Pancreas (tissue), 10 donors: ENCODE measurements at regions not wholly inside any gene's neighbourhood (a gene's known extent, or its start where the extent isn't known, plus 50 kb on each side); places are given as distances from the start of the nearest gene placed in this dataset.
A peak's percentile ranks its signal among the peaks of the same experiment; 100 is the strongest.

Source experiments
- ATAC-seq, 4 donors: fragments of 200-7000 bp; cut with Tn5 transposase; one replicate each; pipeline versions ENCODE4 v1.8.0 to v1.9.1; 2020; ENCODE audit warnings: mild to moderate bottlenecking in 4 of 4, moderate library complexity in 4 of 4
- DNase-seq, 6 donors: peaks; one replicate each; pipeline ENCODE4 v3.0.0-alpha.2; 2020
- FAIRE-seq: peaks from 2 replicates; lab custom pipeline; 2012; peaks lifted over from hg19 to GRCh38; lab: Jason Lieb, UNC
- H3K27ac ChIP-seq, 4 donors: fragments of 200-600 bp; sonication (generic); 1 replicate in 3 of 4; 2 replicates in 1 of 4; pipeline versions ENCODE4 v1.5.0 to v1.8.0; 2020
- H3K27me3 ChIP-seq, 4 donors: fragments of 200-600 bp; one replicate each; pipeline ENCODE4 v1.8.0; 2021
- H3K36me3 ChIP-seq, 3 donors: fragments of 200-600 bp; sonication (generic) in 1 of 3; one replicate each; pipeline versions ENCODE4 v1.5.0 to v1.8.0; 2020 to 2021
- H3K4me1 ChIP-seq, 3 donors: fragments of 200-600 bp; one replicate each; pipeline ENCODE4 v1.8.0; 2021
- H3K4me3 ChIP-seq, 4 donors: fragments of 200-600 bp; sonication (generic) in 2 of 4; one replicate each; pipeline versions ENCODE4 v1.5.0 to v1.8.0; 2020 to 2021
- H3K9me3 ChIP-seq, 4 donors: fragments of 200-600 bp; one replicate each; pipeline ENCODE4 v1.8.0; 2021
- CTCF ChIP-seq, 4 donors: fragments of 200-600 bp; sonication (generic) in 3 of 4; IDR thresholded peaks; one replicate each; pipeline versions ENCODE4 v1.5.0 to v1.8.0; 2021; ENCODE audit warnings: antibody characterized with exemption in 4 of 4
- WGBS, 2 donors: extraction: QIAGEN DNeasy Blood & Tissue Kit; methylation state at CpG; one replicate each; pipeline ENCODE4 v1.1.7; 2013; 5-methylcytosine and 5-hydroxymethylcytosine counted together
- intact Hi-C, 3 donors: fragments of 100-400 bp; cut with DNase I; formaldehyde crosslinking; loops; one replicate each; pipeline versions ENCODE4 v1.11.1 to v1.14.2; 2022
- donor health status: healthy with polysubstance abuse.
- donor health status: DM: no; HTN: no; CAD: no; lungs with moderate emphysema.
- donor health status: DM: no; HTN: no; CAD: no.
- donor health status: control.
- donor health status: control.
- donor health status: Bipolar disorder and iron deficiency.
- donor health status: DM: yes; HTN: yes; CAD: no.
- donor health status: DM: no; HTN: no; CAD: no.
- donor health status: DM: no; HTN: no; CAD: no.
- donor health status: DM: yes; HTN: yes; CAD: no.

- Histone ChIP-seq H3K27me3 (no peaks in the 10 kb centered on the region), H3K36me3 (no peaks in the 10 kb centered on the region), H3K9me3 (no peaks in the 10 kb centered on the region), H3K27ac (no peak overlapping the region), H3K4me1 (no peaks in the 10 kb centered on the region), H3K4me3 (no peak overlapping the region)
- intact Hi-C loops: no loop called here
- no peak for ATAC-seq
- 77 to 81% methylated on average over 12 of the region's 12 CpGs for WGBS, 2 donors
- no peak for FAIRE-seq
- TF ChIP-seq CTCF (IDR thresholded peaks at IDR 0.05): no peak
- DNase-seq: no peak
Measured at GRCh38 chr11:62033191-62034035, 66.0 kb upstream of the FTH1 start.

GRCh38 chr11:62030071-62030684, 62.7 kb upstream of the FTH1 start:
- no peaks in the 10 kb centered on the region for H3K9me3 ChIP-seq
- no peaks in the 10 kb centered on the region for H3K36me3 ChIP-seq
- H3K4me3 ChIP-seq: no peak overlapping the region
- H3K27me3 ChIP-seq: no peaks in the 10 kb centered on the region
- intact Hi-C loops: no loop called here
- H3K27ac ChIP-seq: no peak overlapping the region
- TF ChIP-seq CTCF (IDR thresholded peaks at IDR 0.05): no peak
- ATAC-seq (no peak), DNase-seq (no peak), FAIRE-seq (no peak)
- peaks cover 0 to 1% (median 0%) of the 10 kb centered on the region in 3 donors for H3K4me1 ChIP-seq
- WGBS, 2 donors: 89 to 94% methylated on average over 8 of the region's 8 CpGs

GRCh38 chr11:62026739-62027370, 59.4 kb upstream of the FTH1 start:
- ATAC-seq (no peak), DNase-seq (no peak), FAIRE-seq (no peak)
- intact Hi-C loops: no loop called here
- WGBS, 2 donors: 96% methylated on average over 6 of the region's 6 CpGs
- no peak overlapping the region for H3K27ac ChIP-seq
- no peak for TF ChIP-seq CTCF (IDR thresholded peaks at IDR 0.05)
- H3K27me3 ChIP-seq: no peaks in the 10 kb centered on the region
- H3K4me3 ChIP-seq: no peak overlapping the region
- H3K4me1 ChIP-seq: peaks cover 0 to 5% (median 0%) of the 10 kb centered on the region in 3 donors
- no peaks in the 10 kb centered on the region for H3K9me3 ChIP-seq
- H3K36me3 ChIP-seq: no peaks in the 10 kb centered on the region

GRCh38 chr11:62025487-62026105, 58.2 kb upstream of the FTH1 start:
- Histone ChIP-seq H3K4me1 (peaks cover 0 to 5% (median 0%) of the 10 kb centered on the region in 3 donors), H3K9me3 (no peaks in the 10 kb centered on the region), H3K4me3 (peak overlapping the region in 1 of 4 donors; percentile 6), H3K36me3 (no peaks in the 10 kb centered on the region), H3K27ac (peak overlapping the region in 2 of 4 donors; percentile 60 to 76), H3K27me3 (no peaks in the 10 kb centered on the region)
- no peak for FAIRE-seq
- ATAC-seq: peak; percentile 77 to 92 (median 88)
- TF ChIP-seq CTCF (IDR thresholded peaks at IDR 0.05): no peak
- 21 to 27% methylated on average over 13 of the region's 13 CpGs for WGBS, 2 donors
- DNase-seq: peak in 4 of 6 donors; percentile 28 to 65 (median 54)
- intact Hi-C loops: no loop called here
